H1 (cell line): ENCODE measurements at regions not wholly inside any gene's neighbourhood (a gene's known extent, or its start where the extent isn't known, plus 50 kb on each side); places are given as distances from the start of the nearest gene placed in this dataset.

Experiments
- CTCF ChIA-PET: fragments of 300-600 bp; sonication (Branson Sonifier 250); formaldehyde crosslinking; loops from one replicate; lab custom pipeline; 2021; ENCODE audit not compliant: partially characterized antibody; lab: Charles Lee
- POLR2A ChIA-PET: fragments of 300-600 bp; sonication (Branson Sonifier 250); formaldehyde crosslinking; loops from one replicate; lab custom pipeline; 2021; ENCODE audit warnings: inconsistent platforms; ENCODE audit not compliant: partially characterized antibody; lab: Charles Lee
- DNase-seq, 2 experiments: peaks; one replicate each; pipeline versions ENCODE4 v3.0.0 to v3.0.0-alpha.2; 2010 to 2022; ENCODE audit warnings: low spot score in 2 of 2, low read depth in 1 of 2, mixed read lengths in 1 of 2
- FAIRE-seq: peaks from 2 replicates; lab custom pipeline; 2011; peaks lifted over from hg19 to GRCh38; lab: Jason Lieb, UNC
- H2AFZ ChIP-seq: 2 replicates; pipeline ENCODE4 v1.8.1; 2012; ENCODE audit warnings: low read length, inconsistent platforms
- H2AK5ac ChIP-seq: 2 replicates; pipeline ENCODE4 v1.6.1; 2013; ENCODE audit warnings: low read depth, low read length
- H2BK120ac ChIP-seq: replicated peaks from 2 replicates; pipeline ENCODE3; 2013; ENCODE audit warnings: low read depth, low read length, inconsistent platforms
- H2BK12ac ChIP-seq: 2 replicates; pipeline ENCODE4 v1.6.1; 2013; ENCODE audit warnings: low read depth, low read length
- H2BK15ac ChIP-seq: 2 replicates; pipeline ENCODE4 v1.6.1; 2013; ENCODE audit warnings: low read length
- H2BK20ac ChIP-seq: 2 replicates; pipeline ENCODE4 v1.6.1; 2013; ENCODE audit warnings: low read length
- H2BK5ac ChIP-seq: 2 replicates; pipeline ENCODE4 v1.6.1; 2013; ENCODE audit warnings: low read depth, low read length
- H3K14ac ChIP-seq: 2 replicates; pipeline ENCODE4 v1.6.1; 2013; ENCODE audit warnings: inconsistent platforms; ENCODE audit not compliant: insufficient read length
- H3K18ac ChIP-seq: 2 replicates; pipeline ENCODE4 v1.6.1; 2013; ENCODE audit warnings: low read length; ENCODE audit errors: extremely low read depth
- H3K23ac ChIP-seq: 2 replicates; pipeline ENCODE4 v1.6.1; 2013; ENCODE audit warnings: inconsistent platforms; ENCODE audit not compliant: insufficient read length
- H3K23me2 ChIP-seq: 2 replicates; pipeline ENCODE4 v1.6.1; 2013; ENCODE audit warnings: low read depth, low read length
- H3K27ac ChIP-seq: 2 replicates; pipeline ENCODE4 v1.6.1; 2011; ENCODE audit warnings: low read depth, low read length, inconsistent platforms
- H3K27me3 ChIP-seq, 4 experiments: replicated peaks in 1 of 4; 1 replicate in 1 of 4; 2 replicates in 3 of 4; pipeline versions ENCODE4 v1.6.1 to v1.8.1; 2011 to 2013; ENCODE audit warnings: low read length in 3 of 4, mild to moderate bottlenecking in 3 of 4, inconsistent platforms in 2 of 4, mixed read lengths in 2 of 4, moderate library complexity in 1 of 4; ENCODE audit not compliant: control insufficient read depth in 3 of 4, insufficient read depth in 3 of 4; ENCODE audit errors: extremely low read depth in 1 of 4
- H3K36me3 ChIP-seq, 4 experiments: 2 replicates each; pipeline versions ENCODE4 v1.6.1 to v1.8.1; 2011 to 2013; ENCODE audit warnings: mild to moderate bottlenecking in 4 of 4, low read length in 3 of 4, moderate library complexity in 2 of 4, control low read depth in 1 of 4, inconsistent platforms in 1 of 4; ENCODE audit not compliant: insufficient read depth in 4 of 4, control insufficient read depth in 2 of 4
- H3K4ac ChIP-seq: replicated peaks from 2 replicates; pipeline ENCODE3; 2013; ENCODE audit warnings: low read length, low read depth, mixed read lengths, inconsistent platforms; ENCODE audit not compliant: insufficient read length
- H3K4me1 ChIP-seq, 4 experiments: replicated peaks in 1 of 4; 1 replicate in 1 of 4; 2 replicates in 3 of 4; pipeline versions ENCODE4 v1.6.1 to v1.8.1; 2011 to 2013; ENCODE audit warnings: low read length in 3 of 4, inconsistent platforms in 2 of 4, mixed read lengths in 1 of 4; ENCODE audit not compliant: insufficient read depth in 4 of 4, control insufficient read depth in 3 of 4
- H3K4me2 ChIP-seq, 2 experiments: 2 replicates each; pipeline versions ENCODE4 v1.6.1 to v1.8.1; 2011 to 2013; ENCODE audit warnings: low read depth in 2 of 2, low read length in 2 of 2, control low read depth in 1 of 2, inconsistent platforms in 1 of 2, mild to moderate bottlenecking in 1 of 2; ENCODE audit not compliant: insufficient read depth in 1 of 2
- H3K4me3 ChIP-seq, 4 experiments: fragments of 200-600, 300-600 bp in 1 of 4; sonication (generic), shearing (Covaris generic), sonication (Bioruptor Twin) in 1 of 4; 2 replicates each; pipeline versions ENCODE4 v1.5.1 to v1.8.1; 2011 to 2016; ENCODE audit warnings: low read length in 4 of 4, low read depth in 3 of 4, control low read depth in 2 of 4, inconsistent platforms in 2 of 4, mild to moderate bottlenecking in 2 of 4, mixed read lengths in 1 of 4, moderate library complexity in 1 of 4; ENCODE audit not compliant: insufficient read depth in 2 of 4; ENCODE audit errors: extremely low read depth in 1 of 4
- H3K56ac ChIP-seq: replicated peaks from 2 replicates; pipeline ENCODE3; 2013; ENCODE audit warnings: low read depth, mild to moderate bottlenecking, mixed read lengths, low read length, inconsistent platforms; ENCODE audit not compliant: insufficient read length
- H3K79me1 ChIP-seq: 2 replicates; pipeline ENCODE4 v1.6.1; 2013; ENCODE audit warnings: low read depth, low read length, control low read depth
- H3K79me2 ChIP-seq, 2 experiments: 2 replicates each; pipeline versions ENCODE4 v1.6.1 to v1.8.1; 2012 to 2013; ENCODE audit warnings: low read length in 2 of 2, mild to moderate bottlenecking in 2 of 2, inconsistent platforms in 1 of 2; ENCODE audit not compliant: insufficient read depth in 2 of 2, control insufficient read depth in 1 of 2
- H3K9ac ChIP-seq, 4 experiments: replicated peaks in 1 of 4; 1 replicate in 1 of 4; 2 replicates in 3 of 4; pipeline versions ENCODE4 v1.6.1 to v1.8.1; 2011 to 2013; ENCODE audit warnings: low read depth in 3 of 4, low read length in 3 of 4, control low read depth in 2 of 4, mild to moderate bottlenecking in 2 of 4, moderate library complexity in 2 of 4, inconsistent platforms in 1 of 4; ENCODE audit errors: extremely low read depth in 1 of 4
- H3K9me3 ChIP-seq, 2 experiments: 2 replicates each; pipeline versions ENCODE4 v1.6.1 to v1.8.1; 2012 to 2013; ENCODE audit warnings: mild to moderate bottlenecking in 2 of 2, moderate library complexity in 2 of 2, control low read depth in 1 of 2, inconsistent platforms in 1 of 2, low read depth in 1 of 2, low read length in 1 of 2, mixed read lengths in 1 of 2; ENCODE audit not compliant: insufficient read depth in 2 of 2
- H4K20me1 ChIP-seq, 2 experiments: replicated peaks in 1 of 2; 2 replicates each; pipeline versions ENCODE3 to v1.8.1; 2011 to 2013; ENCODE audit warnings: inconsistent platforms in 2 of 2, low read length in 2 of 2, mild to moderate bottlenecking in 1 of 2; ENCODE audit not compliant: insufficient read depth in 2 of 2, control insufficient read depth in 1 of 2
- H4K5ac ChIP-seq: 2 replicates; pipeline ENCODE4 v1.6.1; 2013; ENCODE audit warnings: low read length, low read depth, mixed read lengths, inconsistent platforms; ENCODE audit not compliant: insufficient read length
- H4K8ac ChIP-seq: 2 replicates; pipeline ENCODE4 v1.8.0; 2013; ENCODE audit warnings: mild to moderate bottlenecking, moderate library complexity, low read length, inconsistent platforms; ENCODE audit not compliant: insufficient read depth; ENCODE audit errors: extremely low read depth
- H4K91ac ChIP-seq: replicated peaks from 2 replicates; pipeline ENCODE3; 2013; ENCODE audit warnings: low read length, mixed read lengths, inconsistent platforms; ENCODE audit not compliant: insufficient read length
- BCL11A ChIP-seq, 2 experiments: IDR thresholded peaks; one replicate each; pipeline ENCODE4 v1.6.1; 2011; ENCODE audit warnings: low read depth in 2 of 2, low read length in 2 of 2, mild to moderate bottlenecking in 2 of 2
- BRCA1 ChIP-seq: IDR thresholded peaks from 2 replicates; pipeline ENCODE4 v1.6.1; 2012; ENCODE audit warnings: low read depth, low read length, improper control_type of control experiment
- CREB1 ChIP-seq: IDR thresholded peaks from 2 replicates; pipeline ENCODE4 v1.6.1; 2012; ENCODE audit warnings: inconsistent platforms
- EGR1 ChIP-seq: IDR thresholded peaks from 2 replicates; pipeline ENCODE4 v1.6.1; 2011; ENCODE audit warnings: low read depth, low read length, borderline replicate concordance
- EP300 ChIP-seq, 2 experiments: IDR thresholded peaks; 1 replicate in 1 of 2; 2 replicates in 1 of 2; pipeline ENCODE4 v1.6.1; 2011 to 2012; ENCODE audit warnings: low read depth in 2 of 2, low read length in 2 of 2, mild to moderate bottlenecking in 2 of 2, borderline replicate concordance in 1 of 2, inconsistent platforms in 1 of 2, moderate library complexity in 1 of 2
- JUND ChIP-seq: IDR thresholded peaks from 2 replicates; pipeline ENCODE4 v1.6.1; 2011; ENCODE audit warnings: mild to moderate bottlenecking, improper control_type of control experiment, low read length
- KDM1A ChIP-seq: fragments of 200-600, 300-600 bp; sonication (generic); IDR thresholded peaks from 2 replicates; pipeline ENCODE4 v1.7.1; 2016; ENCODE audit warnings: mild to moderate bottlenecking, low read length, borderline replicate concordance
- KDM5A ChIP-seq: fragments of 200-600 bp; IDR thresholded peaks from 2 replicates; pipeline ENCODE4 v1.7.1; 2012; ENCODE audit warnings: mild to moderate bottlenecking, low read length, inconsistent platforms, mixed read lengths
- NANOG ChIP-seq: IDR thresholded peaks from 2 replicates; pipeline ENCODE4 v1.6.1; 2011; ENCODE audit warnings: low read length, low read depth, mild to moderate bottlenecking, inconsistent platforms; ENCODE audit not compliant: insufficient read depth, poor library complexity, severe bottlenecking
- PHF8 ChIP-seq: fragments of 200-600 bp; sonication (generic); conservative IDR thresholded peaks from 2 replicates; pipeline ENCODE4 v1.7.1; 2012; ENCODE audit warnings: low read depth, mild to moderate bottlenecking, inconsistent platforms, low read length, moderate library complexity
- SIRT6 ChIP-seq: IDR thresholded peaks from one replicate; pipeline ENCODE4 v1.7.1; 2012; ENCODE audit warnings: low read length, inconsistent platforms
- TAF7 ChIP-seq: optimal IDR thresholded peaks from 2 replicates; pipeline ENCODE3; 2011; ENCODE audit warnings: low read depth, mild to moderate bottlenecking, inconsistent platforms, low read length, moderate library complexity, borderline replicate concordance
- TCF12 ChIP-seq: IDR thresholded peaks from 2 replicates; pipeline ENCODE4 v1.6.1; 2011; ENCODE audit warnings: low read depth, mild to moderate bottlenecking, low read length
- WGBS, 2 experiments: shearing (Covaris generic) in 1 of 2; methylation state at CpG; one replicate each; pipeline versions ENCODE4 v1.1.6 to v1.1.7; 2013 to 2015; ENCODE audit warnings: low lambda C conversion rate in 2 of 2, mixed read lengths in 2 of 2, inconsistent platforms in 1 of 2, low coverage in 1 of 2, missing lambda C conversion rate in 1 of 2; ENCODE audit not compliant: insufficient replicate concordance in 2 of 2, insufficient coverage in 1 of 2, insufficient read length in 1 of 2; ENCODE audit errors: extremely low coverage in 1 of 2, missing lambda C conversion rate in 1 of 2; 5-methylcytosine and 5-hydroxymethylcytosine counted together
- TF ChIP-seq, protein P1 (sequence below): IDR thresholded peaks from 2 replicates; pipeline ENCODE4 v1.6.1; 2012; ENCODE audit warnings: inconsistent platforms

DNA sequence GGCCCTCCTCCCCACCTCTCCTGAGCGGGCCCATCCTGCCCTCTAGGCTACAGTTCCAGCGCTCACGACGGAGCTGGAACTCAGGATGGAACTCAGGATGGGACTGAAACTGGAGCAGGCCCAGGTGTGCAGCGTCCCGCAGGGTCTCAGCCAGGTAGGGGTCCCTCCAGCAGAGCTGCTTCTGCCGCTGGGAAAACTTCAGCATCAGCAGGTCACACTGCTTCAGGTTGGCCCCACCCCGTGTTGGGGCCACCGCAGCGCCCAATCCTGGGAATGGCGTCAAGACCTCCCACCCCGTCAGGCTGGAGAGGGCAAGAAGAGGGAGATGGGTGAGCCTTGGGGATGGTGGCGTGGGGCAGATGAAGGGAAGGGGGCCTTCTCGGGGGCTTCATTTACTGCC lies 62.6 kb upstream of the TMEM97 start:
- Histone ChIP-seq H2BK5ac (no peak overlapping the region), H3K23ac (no peak overlapping the region), H4K91ac (no peak overlapping the region), H4K8ac (0 out of 2 replicates have a peak overlapping the region, but pooled peaks have one; percentile 7), H3K4ac (no peak overlapping the region), H3K9me3 (peaks cover 0 to 3% of the 10 kb centered on the region in 2 experiments; a peak in 1 of 4 replicates), H3K4me2 (no peak overlapping the region), H4K20me1 (no peaks in the 10 kb centered on the region), H3K79me2 (no peaks in the 10 kb centered on the region), H3K9ac (no peak overlapping the region), H3K27ac (no peak overlapping the region), H2BK15ac (no peak overlapping the region), H4K5ac (no peak overlapping the region), H2BK120ac (no peak overlapping the region), H2AK5ac (no peak overlapping the region), H3K14ac (no peak overlapping the region), H3K79me1 (no peaks in the 10 kb centered on the region), H3K4me3 (no peak overlapping the region), H3K18ac (no peak overlapping the region), H2BK20ac (no peak overlapping the region), H3K56ac (no peak overlapping the region), H3K36me3 (no peaks in the 10 kb centered on the region), H2BK12ac (0 out of 2 replicates have a peak overlapping the region, but pooled peaks have one; percentile 9), H3K27me3 (no peaks in the 10 kb centered on the region), H2AFZ (no peak overlapping the region), H3K4me1 (no peaks in the 10 kb centered on the region), H3K23me2 (peaks cover 2% of the 10 kb centered on the region)
- CTCF ChIA-PET, result interaction anchor here (0.9 to 2.8 kb wide), 3 partner anchors 9 to 27 kb away, joined by 3 to 7 read pairs (median 6); no protein-coding TSS in a partner anchor
- DNase-seq (no peak), FAIRE-seq (no peak)
- 92% methylated on average over 10 of the region's 14 CpGs; no CpG with 5 or more reads in 1 of the 2 experiments for WGBS, 2 experiments
- POLR2A ChIA-PET, result interaction anchor here (0.9 kb wide), 1 partner anchor 63 kb away, joined by 3 read pairs; the partner anchor contains the start of gene TMEM97
- TF ChIP-seq BRCA1, result no peak
- TF ChIP-seq EP300 (IDR thresholded peaks at IDR 0.05; ENCODE audit: borderline replicate concordance in 1 of 2, low read depth in 2 of 2, low read length in 2 of 2), result no peak
- no peak for TF ChIP-seq TAF7
- no peak for TF ChIP-seq EGR1
- TF ChIP-seq JUND, result no peak
- TF ChIP-seq NANOG, result no peak
- TF ChIP-seq KDM1A, result no peak
- no peak for TF ChIP-seq BCL11A (IDR thresholded peaks at IDR 0.05; ENCODE audit: low read depth in 2 of 2, low read length in 2 of 2)
- no peak for TF ChIP-seq KDM5A
- no peak for TF ChIP-seq TCF12
- no peak for TF ChIP-seq CREB1
- TF ChIP-seq, protein P1, sequence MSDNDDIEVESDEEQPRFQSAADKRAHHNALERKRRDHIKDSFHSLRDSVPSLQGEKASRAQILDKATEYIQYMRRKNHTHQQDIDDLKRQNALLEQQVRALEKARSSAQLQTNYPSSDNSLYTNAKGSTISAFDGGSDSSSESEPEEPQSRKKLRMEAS, result no peak
- no peak for TF ChIP-seq PHF8
- no peak for TF ChIP-seq SIRT6
